Right atrium auricular region (tissue), 2 donors: ENCODE measurements at regions not wholly inside any gene's neighbourhood (a gene's known extent, or its start where the extent isn't known, plus 50 kb on each side); places are given as distances from the start of the nearest gene placed in this dataset.

ENCODE experiments used
- DNase-seq: peaks from one replicate; pipeline ENCODE4 v3.0.0-alpha.2; 2019; ENCODE audit warnings: low spot score
- H3K27ac ChIP-seq, 2 donors: fragments of 200-600 bp; sonication (generic); 1 replicate in 1 of 2; 2 replicates in 1 of 2; pipeline ENCODE4 v1.5.1; 2016 to 2019
- H3K27me3 ChIP-seq, 2 donors: fragments of 200-600 bp; sonication (generic); one replicate each; pipeline versions ENCODE4 v1.5.1 to v1.6.0; 2017 to 2019
- H3K36me3 ChIP-seq: fragments of 200-600 bp; sonication (generic); one replicate; pipeline ENCODE4 v1.5.1; 2016
- H3K4me1 ChIP-seq, 2 donors: fragments of 200-600 bp; sonication (generic); one replicate each; pipeline versions ENCODE4 v1.5.1 to v1.6.0; 2017 to 2019
- H3K4me3 ChIP-seq, 2 donors: fragments of 200-600 bp; sonication (generic); 1 replicate in 1 of 2; 2 replicates in 1 of 2; pipeline ENCODE4 v1.5.1; 2017 to 2019; ENCODE audit warnings: mild to moderate bottlenecking in 1 of 2, moderate library complexity in 1 of 2
- H3K9me3 ChIP-seq, 2 donors: fragments of 200-600 bp; sonication (generic); one replicate each; pipeline ENCODE4 v1.5.1; 2019
- CTCF ChIP-seq, 2 donors: fragments of 200-600 bp; sonication (generic); IDR thresholded peaks; one replicate each; pipeline ENCODE4 v1.5.1; 2019; ENCODE audit warnings: antibody characterized with exemption in 2 of 2

GRCh38 chr9:7983490-7983889, 183.9 kb upstream of the DMAC1 start:
- Histone ChIP-seq H3K4me1 (no peaks in the 10 kb centered on the region), H3K4me3 (no peak overlapping the region), H3K27ac (no peak overlapping the region), H3K27me3 (no peaks in the 10 kb centered on the region), H3K36me3 (no peaks in the 10 kb centered on the region), H3K9me3 (no peaks in the 10 kb centered on the region)
- no peak for DNase-seq
- TF ChIP-seq CTCF (IDR thresholded peaks at IDR 0.05): no peak

- no peak overlapping the region for H3K4me3 ChIP-seq
- no peaks in the 10 kb centered on the region for H3K27me3 ChIP-seq
- H3K27ac ChIP-seq: no peak overlapping the region
- no peaks in the 10 kb centered on the region for H3K9me3 ChIP-seq
- no peak for DNase-seq
- no peaks in the 10 kb centered on the region for H3K4me1 ChIP-seq
- no peaks in the 10 kb centered on the region for H3K36me3 ChIP-seq
- no peak for TF ChIP-seq CTCF (IDR thresholded peaks at IDR 0.05)
These were observed 183.3 kb upstream of the DMAC1 start for GRCh38 chr9:7982907-7983306.

- no peak overlapping the region for H3K4me3 ChIP-seq
- no peaks in the 10 kb centered on the region for H3K36me3 ChIP-seq
- no peak for DNase-seq
- no peaks in the 10 kb centered on the region for H3K4me1 ChIP-seq
- no peaks in the 10 kb centered on the region for H3K27me3 ChIP-seq
- H3K27ac ChIP-seq: no peak overlapping the region
- H3K9me3 ChIP-seq: no peaks in the 10 kb centered on the region
- no peak for TF ChIP-seq CTCF (IDR thresholded peaks at IDR 0.05)
These were observed 181.2 kb upstream of the DMAC1 start for GRCh38 chr9:7980691-7981289.

GRCh38 chr9:7980041-7980440, 180.5 kb upstream of the DMAC1 start:
- no peak for DNase-seq
- TF ChIP-seq CTCF (IDR thresholded peaks at IDR 0.05): no peak
- no peaks in the 10 kb centered on the region for H3K4me1 ChIP-seq
- no peaks in the 10 kb centered on the region for H3K9me3 ChIP-seq
- H3K4me3 ChIP-seq: no peak overlapping the region
- H3K27ac ChIP-seq: no peak overlapping the region
- no peaks in the 10 kb centered on the region for H3K27me3 ChIP-seq
- H3K36me3 ChIP-seq: no peaks in the 10 kb centered on the region

- DNase-seq: no peak
- no peaks in the 10 kb centered on the region for H3K36me3 ChIP-seq
- no peak overlapping the region for H3K4me3 ChIP-seq
- H3K27me3 ChIP-seq: no peaks in the 10 kb centered on the region
- H3K4me1 ChIP-seq: no peaks in the 10 kb centered on the region
- H3K27ac ChIP-seq: no peak overlapping the region
- no peaks in the 10 kb centered on the region for H3K9me3 ChIP-seq
- no peak for TF ChIP-seq CTCF (IDR thresholded peaks at IDR 0.05)
These were observed 180.0 kb upstream of the DMAC1 start for GRCh38 chr9:7979611-7980010.

GRCh38 chr9:7977586-7977985, 178.0 kb upstream of the DMAC1 start:
- Histone ChIP-seq H3K4me3 (no peak overlapping the region), H3K27me3 (no peaks in the 10 kb centered on the region), H3K27ac (no peak overlapping the region), H3K4me1 (no peaks in the 10 kb centered on the region), H3K36me3 (no peaks in the 10 kb centered on the region), H3K9me3 (no peaks in the 10 kb centered on the region)
- no peak for DNase-seq
- TF ChIP-seq CTCF (IDR thresholded peaks at IDR 0.05): no peak
